B cell (primary cell): ENCODE measurements at regions not wholly inside any gene's neighbourhood (a gene's known extent, or its start where the extent isn't known, plus 50 kb on each side); places are given as distances from the start of the nearest gene placed in this dataset.

ENCODE experiments used
- CTCF ChIP-seq: fragments of 200-600 bp; IDR thresholded peaks from one replicate; pipeline ENCODE4 v1.8.0; 2022; ENCODE audit warnings: antibody characterized with exemption, mild to moderate bottlenecking
- EZH2 ChIP-seq: IDR thresholded peaks from 2 replicates; pipeline ENCODE4 v1.6.1; 2012; ENCODE audit warnings: borderline replicate concordance, low read depth, mild to moderate bottlenecking, moderate library complexity, low read length; ENCODE audit not compliant: insufficient read depth, poor library complexity, severe bottlenecking

- no peak for TF ChIP-seq CTCF
- TF ChIP-seq EZH2: no peak
Observed at GRCh38 chr4:144819591-144819990, 173.6 kb downstream of the HHIP start.
